ENCODE measurements at regions not wholly inside any gene's neighbourhood (a gene's known extent, or its start where the extent isn't known, plus 50 kb on each side); places are given as distances from the start of the nearest gene placed in this dataset.
"Not testable (repeated sequence)": the region's sequence is repeated elsewhere in the genome, so short reads cannot be mapped to it uniquely, and the experiment has no call there.

GRCh38 chr2:9708683-9709538 is 78.1 kb upstream of the YWHAQ start:
- DNase-seq (ENCODE audit: low spot score): no peak

GRCh38 chr2:9709539-9710285 is 78.9 kb upstream of the YWHAQ start:
- no peak for DNase-seq (ENCODE audit: low spot score)

GRCh38 chr2:9710311-9710710 is 79.5 kb upstream of the YWHAQ start:
- peak; percentile 45 for DNase-seq (ENCODE audit: low spot score)

GRCh38 chr2:9712263-9712662 is 81.5 kb upstream of the YWHAQ start:
- DNase-seq (ENCODE audit: low spot score): no peak

GRCh38 chr2:9714630-9715214 is 83.9 kb upstream of the YWHAQ start:
- DNase-seq (ENCODE audit: low spot score): no peak

- no peak for DNase-seq (ENCODE audit: low spot score)
Observed at GRCh38 chr2:9715238-9715637, 84.4 kb upstream of the YWHAQ start.

- DNase-seq (ENCODE audit: low spot score): no peak
Observed at GRCh38 chr2:9717886-9718451, 87.2 kb upstream of the YWHAQ start.

GRCh38 chr2:9720352-9721093 is 89.7 kb upstream of the YWHAQ start:
- DNase-seq (ENCODE audit: low spot score): no peak

GRCh38 chr2:9721344-9721743 is 90.5 kb upstream of the YWHAQ start:
- DNase-seq (ENCODE audit: low spot score): no peak

GRCh38 chr2:9722451-9722850 is 91.7 kb upstream of the YWHAQ start:
- DNase-seq (ENCODE audit: low spot score): no peak

GRCh38 chr2:9724565-9724964 is 93.8 kb upstream of the YWHAQ start:
- DNase-seq (ENCODE audit: low spot score): no peak

- no peak for DNase-seq (ENCODE audit: low spot score)
Observed at GRCh38 chr2:9725106-9725505, 94.3 kb upstream of the YWHAQ start.

GRCh38 chr2:9726016-9726415 is 95.2 kb upstream of the YWHAQ start:
- not testable (repeated sequence) for DNase-seq (ENCODE audit: low spot score)

GRCh38 chr2:9730523-9730922 is 99.7 kb upstream of the YWHAQ start:
- DNase-seq (ENCODE audit: low spot score): not testable (repeated sequence)

GRCh38 chr2:9732824-9733223 is 102.0 kb upstream of the YWHAQ start:
- no peak for DNase-seq (ENCODE audit: low spot score)

- no peak for DNase-seq (ENCODE audit: low spot score)
Observed at GRCh38 chr2:9734308-9734707, 103.5 kb upstream of the YWHAQ start.

- DNase-seq (ENCODE audit: low spot score): no peak
Observed at GRCh38 chr2:9735335-9735734, 104.5 kb upstream of the YWHAQ start.

GRCh38 chr2:9736021-9736420 is 105.2 kb upstream of the YWHAQ start:
- no peak for DNase-seq (ENCODE audit: low spot score)

- no peak for DNase-seq (ENCODE audit: low spot score)
Observed at GRCh38 chr2:9737053-9737875, 106.0 kb upstream of the TAF1B start.

GRCh38 chr2:9738062-9738461 is 105.2 kb upstream of the TAF1B start:
- no peak for DNase-seq (ENCODE audit: low spot score)
